Astrocyte of the spinal cord (primary cell): ENCODE measurements at regions not wholly inside any gene's neighbourhood (a gene's known extent, or its start where the extent isn't known, plus 50 kb on each side); places are given as distances from the start of the nearest gene placed in this dataset.

Source experiments
- DNase-seq: peaks from one replicate; pipeline ENCODE4 v3.0.0; 2011; ENCODE audit warnings: low read depth, low spot score
- H3K4me3 ChIP-seq: 2 replicates; pipeline ENCODE4 v1.5.1; 2011; ENCODE audit warnings: low read depth, mild to moderate bottlenecking, low read length, moderate library complexity
- CTCF ChIP-seq: IDR thresholded peaks from 2 replicates; pipeline ENCODE4 v1.5.1; 2012; ENCODE audit warnings: low read depth, mild to moderate bottlenecking, low read length, inconsistent platforms
- in situ Hi-C: cut with HindIII; loops from 2 replicates; pipeline ENCODE4 v1.10.0; 2017; ENCODE audit warnings: low sequenced_read_pairs

- no peak for TF ChIP-seq CTCF
- no peak overlapping the region for H3K4me3 ChIP-seq
- in situ Hi-C loops = no loop called here
- no peak for DNase-seq
These were observed 1260.9 kb upstream of the SORCS1 start for GRCh38 chr10:108425283-108425964.

- in situ Hi-C loops = no loop called here
- no peak for TF ChIP-seq CTCF
- no peak overlapping the region for H3K4me3 ChIP-seq
- peak; percentile 65 for DNase-seq
These were observed 1260.2 kb upstream of the SORCS1 start for GRCh38 chr10:108424656-108425055.

GRCh38 chr10:108422286-108422685 lies 1257.8 kb upstream of the SORCS1 start:
- H3K4me3 ChIP-seq = no peak overlapping the region
- TF ChIP-seq CTCF = no peak
- in situ Hi-C loops = no loop called here
- no peak for DNase-seq

GRCh38 chr10:108421266-108421665 lies 1256.8 kb upstream of the SORCS1 start:
- H3K4me3 ChIP-seq = no peak overlapping the region
- in situ Hi-C loops = no loop called here
- TF ChIP-seq CTCF = no peak
- DNase-seq = no peak

DNA sequence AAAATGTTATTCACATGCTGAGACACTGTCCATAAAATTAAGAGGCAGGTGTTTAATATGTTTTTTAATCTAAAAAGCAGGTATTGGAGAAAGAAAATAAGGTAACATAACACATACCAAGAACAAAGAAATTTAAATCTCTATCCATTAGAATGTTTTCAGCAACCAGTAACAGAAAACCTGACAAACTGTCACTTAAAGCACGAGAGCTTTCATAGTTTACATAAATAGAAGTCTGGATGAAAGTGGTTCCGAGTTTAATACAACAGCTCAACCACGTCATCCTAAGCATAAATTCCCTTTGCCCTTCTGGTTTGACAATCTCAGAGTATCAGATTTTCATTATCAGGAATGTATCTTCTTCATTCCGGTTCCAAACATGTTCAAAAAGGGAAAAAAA lies 1249.4 kb upstream of the SORCS1 start:
- TF ChIP-seq CTCF = no peak
- in situ Hi-C loops = no loop called here
- H3K4me3 ChIP-seq = no peak overlapping the region
- no peak for DNase-seq

- no peak for TF ChIP-seq CTCF
- in situ Hi-C loops = no loop called here
- no peak for DNase-seq
- H3K4me3 ChIP-seq = no peak overlapping the region
These were observed 1247.8 kb upstream of the SORCS1 start for GRCh38 chr10:108412323-108412722.

DNA sequence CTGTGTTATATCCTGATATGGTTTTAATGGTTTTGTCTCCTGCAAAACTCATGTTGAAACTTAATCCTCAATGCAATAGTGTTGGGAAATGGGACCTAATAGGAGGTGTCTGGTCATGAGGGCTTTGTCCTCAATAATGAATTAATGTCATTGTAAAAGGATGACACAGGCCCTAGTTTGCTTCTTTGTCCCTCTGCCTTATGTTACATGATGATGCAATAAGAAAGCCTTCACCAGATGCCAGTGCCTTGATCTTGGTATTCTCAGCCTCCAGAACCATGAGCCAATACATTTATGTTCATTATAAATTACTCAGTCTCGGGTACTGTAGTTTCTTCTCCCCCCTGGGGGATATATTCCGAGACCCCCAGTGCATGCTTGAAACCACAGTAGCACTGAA lies 1247.4 kb upstream of the SORCS1 start:
- in situ Hi-C loops = no loop called here
- no peak for DNase-seq
- TF ChIP-seq CTCF = no peak

More for the DNA sequence above, 1247.4 kb upstream of the SORCS1 start:
- H3K4me3 ChIP-seq = no peak overlapping the region
